HFF-Myc (cell line): ENCODE measurements at regions not wholly inside any gene's neighbourhood (a gene's known extent, or its start where the extent isn't known, plus 50 kb on each side); places are given as distances from the start of the nearest gene placed in this dataset.

ENCODE experiments used
- DNase-seq: peaks from one replicate; pipeline ENCODE4 v3.0.0-alpha.2; 2011; ENCODE audit warnings: low read depth; ENCODE audit errors: extremely low read depth
- H3K4me3 ChIP-seq: replicated peaks from 2 replicates; pipeline ENCODE4 v1.5.1; 2011; ENCODE audit warnings: low read depth, mild to moderate bottlenecking, control low read depth, low read length
- CTCF ChIP-seq: IDR thresholded peaks from 2 replicates; pipeline ENCODE4 v1.5.1; 2012; ENCODE audit warnings: mild to moderate bottlenecking, low read depth, low read length, control low read depth; ENCODE audit errors: missing control alignments

GRCh38 chr7:68544851-68545250 is 1053.4 kb upstream of the AUTS2 start:
- TF ChIP-seq CTCF = no peak
- no peak overlapping the region for H3K4me3 ChIP-seq
- no peak for DNase-seq

- DNase-seq = no peak
- no peak for TF ChIP-seq CTCF
- no peak overlapping the region for H3K4me3 ChIP-seq
Observed at GRCh38 chr7:68547181-68547580, 1051.1 kb upstream of the AUTS2 start.

- no peak for TF ChIP-seq CTCF
- no peak for DNase-seq
- no peak overlapping the region for H3K4me3 ChIP-seq
Observed at GRCh38 chr7:68547799-68548198, 1050.5 kb upstream of the AUTS2 start.

GRCh38 chr7:68550027-68550426 is 1048.2 kb upstream of the AUTS2 start:
- no peak overlapping the region for H3K4me3 ChIP-seq
- TF ChIP-seq CTCF = no peak
- DNase-seq = no peak

GRCh38 chr7:68550635-68551034 is 1047.6 kb upstream of the AUTS2 start:
- no peak for DNase-seq
- TF ChIP-seq CTCF = no peak
- H3K4me3 ChIP-seq = no peak overlapping the region

GRCh38 chr7:68556537-68556936 is 1041.7 kb upstream of the AUTS2 start:
- no peak for TF ChIP-seq CTCF
- H3K4me3 ChIP-seq = no peak overlapping the region
- no peak for DNase-seq

- no peak for TF ChIP-seq CTCF
- H3K4me3 ChIP-seq = no peak overlapping the region
- no peak for DNase-seq
Observed at GRCh38 chr7:68559518-68559917, 1038.8 kb upstream of the AUTS2 start.
